Spleen (tissue), 7 donors: ENCODE measurements at regions not wholly inside any gene's neighbourhood (a gene's known extent, or its start where the extent isn't known, plus 50 kb on each side); places are given as distances from the start of the nearest gene placed in this dataset.

ENCODE experiments used
- CTCF ChIP-seq, 11 experiments: fragments of 200-600 bp in 7 of 11; fragments of 450-650 bp in 4 of 11; sonication (generic) in 4 of 11; IDR thresholded peaks in 8 of 11; conservative IDR thresholded peaks in 3 of 11; 1 replicate in 7 of 11; 2 replicates in 4 of 11; pipeline versions ENCODE4 v1.4.0 to v1.8.0; 2016 to 2021; ENCODE audit warnings: antibody characterized with exemption in 11 of 11, inconsistent platforms in 4 of 11, mild to moderate bottlenecking in 1 of 11
- POLR2A ChIP-seq, 3 donors: fragments of 450-650 bp; IDR thresholded peaks; one replicate each; pipeline ENCODE4 v1.5.1; 2017; ENCODE audit warnings: antibody characterized with exemption in 3 of 3, mild to moderate bottlenecking in 1 of 3
- POLR2AphosphoS5 ChIP-seq, 3 donors: sonication (generic); formaldehyde crosslinking; IDR thresholded peaks; one replicate each; pipeline ENCODE4 v1.5.1; 2017; ENCODE audit warnings: antibody characterized with exemption in 3 of 3
- donor health status: DM: no; HTN: no; CAD: no; lungs with moderate emphysema.
- donor health status: DM: no; HTN: no; CAD: no.
- donor health status: DM: no; HTN: no; CAD: no.

- TF ChIP-seq CTCF (IDR thresholded peaks at IDR 0.05 in 8 of 11, conservative IDR thresholded peaks at IDR 0.05 in 3 of 11) (no peak), POLR2A (IDR thresholded peaks at IDR 0.05) (no peak), POLR2AphosphoS5 (IDR thresholded peaks at IDR 0.05) (no peak)
Measured at GRCh38 chr19:30676990-30677679, 305.0 kb downstream of the ZNF536 start.
